Activated CD4-positive, alpha-beta T cell treated with anti-CD3 and anti-CD28 coated beads for 36 hours (primary cell): ENCODE measurements at regions not wholly inside any gene's neighbourhood (a gene's known extent, or its start where the extent isn't known, plus 50 kb on each side); places are given as distances from the start of the nearest gene placed in this dataset.
"Not testable (repeated sequence)": the region's sequence is repeated elsewhere in the genome, so short reads cannot be mapped to it uniquely, and the experiment has no call there.

ENCODE experiments used
- ATAC-seq: fragments of 200-7000 bp; cut with Tn5 transposase; one replicate; pipeline ENCODE4 v1.10.0; 2021; ENCODE audit warnings: mild to moderate bottlenecking, moderate library complexity
- CTCF ChIA-PET: fragments of 350-600 bp; sonication (Branson Sonifier 250); formaldehyde crosslinking; loops from one replicate; lab custom pipeline; 2021; ENCODE audit warnings: antibody characterized with exemption; lab: Charles Lee
- POLR2A ChIA-PET: fragments of 350-600 bp; sonication (Branson Sonifier 250); formaldehyde crosslinking; loops from one replicate; lab custom pipeline; 2021; ENCODE audit warnings: antibody characterized with exemption, inconsistent platforms; lab: Charles Lee
- DNase-seq: peaks from one replicate; pipeline ENCODE4 v3.0.0-alpha.2; 2020
- H3K27ac Mint-ChIP-seq: one replicate; pipeline ENCODE4 v1.8.0; 2021; ENCODE audit warnings: mixed read lengths
- H3K27me3 Mint-ChIP-seq: one replicate; pipeline ENCODE4 v1.8.0; 2021; ENCODE audit warnings: mixed read lengths
- H3K36me3 Mint-ChIP-seq: one replicate; pipeline ENCODE4 v1.8.0; 2021; ENCODE audit warnings: low read depth, mixed read lengths
- H3K4me1 Mint-ChIP-seq: one replicate; pipeline ENCODE4 v1.8.0; 2021; ENCODE audit warnings: mixed read lengths
- H3K4me3 Mint-ChIP-seq: one replicate; pipeline ENCODE4 v1.8.0; 2021; ENCODE audit warnings: mild to moderate bottlenecking, moderate library complexity, mixed read lengths
- H3K9me3 Mint-ChIP-seq: one replicate; pipeline ENCODE4 v1.8.0; 2021; ENCODE audit warnings: low read depth, mixed read lengths
- intact Hi-C, 2 experiments: fragments of 100-400 bp; cut with DNase I in 1 of 2; cut with micrococcal nuclease in 1 of 2; formaldehyde crosslinking; loops; one replicate each; pipeline versions ENCODE4 v1.14.2 to v1.15.1; 2022 to 2024; cut with DNase I, micrococcal nuclease

GRCh38 chr21:28032652-28033051 lies 960.0 kb downstream of the LTN1 start:
- H3K4me3 Mint-ChIP-seq, H3K27me3 Mint-ChIP-seq, CTCF ChIA-PET, ATAC-seq, POLR2A ChIA-PET, H3K27ac Mint-ChIP-seq, intact Hi-C loops, H3K36me3 Mint-ChIP-seq, H3K4me1 Mint-ChIP-seq, DNase-seq: not testable (repeated sequence)
- peaks cover 16% of the 10 kb centered on the region for H3K9me3 Mint-ChIP-seq

- H3K36me3 Mint-ChIP-seq, H3K4me3 Mint-ChIP-seq, POLR2A ChIA-PET, CTCF ChIA-PET, DNase-seq, ATAC-seq, intact Hi-C loops, H3K27me3 Mint-ChIP-seq, H3K4me1 Mint-ChIP-seq, H3K27ac Mint-ChIP-seq: not testable (repeated sequence)
- H3K9me3 Mint-ChIP-seq = peaks cover 16% of the 10 kb centered on the region
These were observed 961.6 kb downstream of the LTN1 start for GRCh38 chr21:28031066-28031465.

GRCh38 chr21:28025111-28025510 lies 967.6 kb downstream of the LTN1 start:
- Mint-ChIP-seq H3K27me3 (no peaks in the 10 kb centered on the region), H3K36me3 (no peaks in the 10 kb centered on the region), H3K27ac (no peak overlapping the region), H3K4me1 (no peaks in the 10 kb centered on the region), H3K4me3 (no peak overlapping the region), H3K9me3 (no peaks in the 10 kb centered on the region)
- DNase-seq = no peak
- ATAC-seq = no peak
- ChIA-PET POLR2A (no interaction called here), CTCF (no interaction called here)
- intact Hi-C loops = no loop called here

- ATAC-seq = no peak
- Mint-ChIP-seq H3K36me3 (no peaks in the 10 kb centered on the region), H3K27me3 (no peaks in the 10 kb centered on the region), H3K4me1 (no peaks in the 10 kb centered on the region), H3K27ac (no peak overlapping the region), H3K9me3 (no peaks in the 10 kb centered on the region), H3K4me3 (no peak overlapping the region)
- POLR2A ChIA-PET = interaction anchor here (0.7 kb wide), 1 partner anchor 81 kb away, joined by 3 read pairs; no protein-coding TSS in a partner anchor
- CTCF ChIA-PET = interaction anchor here (0.6 kb wide), 1 partner anchor 195 kb away, joined by 3 read pairs; no protein-coding TSS in a partner anchor
- intact Hi-C loops = no loop called here
- no peak for DNase-seq
These were observed 973.7 kb downstream of the LTN1 start for GRCh38 chr21:28018741-28019669.

GRCh38 chr21:28018213-28018612 lies 974.5 kb downstream of the LTN1 start:
- Mint-ChIP-seq H3K27ac (no peak overlapping the region), H3K9me3 (no peaks in the 10 kb centered on the region), H3K4me1 (no peaks in the 10 kb centered on the region), H3K36me3 (no peaks in the 10 kb centered on the region), H3K4me3 (no peak overlapping the region), H3K27me3 (no peaks in the 10 kb centered on the region)
- intact Hi-C loops = no loop called here
- DNase-seq (no peak), ATAC-seq (no peak)
- POLR2A ChIA-PET = interaction anchor here (0.7 kb wide), 1 partner anchor 80 kb away, joined by 3 read pairs; no protein-coding TSS in a partner anchor
- CTCF ChIA-PET = no interaction called here

GRCh38 chr21:28016571-28016970 lies 976.1 kb downstream of the LTN1 start:
- ChIA-PET POLR2A (no interaction called here), CTCF (no interaction called here)
- H3K27ac Mint-ChIP-seq = no peak overlapping the region
- no peaks in the 10 kb centered on the region for H3K36me3 Mint-ChIP-seq
- no peaks in the 10 kb centered on the region for H3K9me3 Mint-ChIP-seq
- intact Hi-C loops = no loop called here
- no peak overlapping the region for H3K4me3 Mint-ChIP-seq
- no peaks in the 10 kb centered on the region for H3K4me1 Mint-ChIP-seq
- no peaks in the 10 kb centered on the region for H3K27me3 Mint-ChIP-seq
- DNase-seq = no peak
- no peak for ATAC-seq

GRCh38 chr21:28013123-28013522 lies 979.6 kb downstream of the LTN1 start:
- H3K4me1 Mint-ChIP-seq, CTCF ChIA-PET, H3K27ac Mint-ChIP-seq, ATAC-seq, H3K4me3 Mint-ChIP-seq, POLR2A ChIA-PET, H3K9me3 Mint-ChIP-seq, DNase-seq, H3K27me3 Mint-ChIP-seq, H3K36me3 Mint-ChIP-seq, intact Hi-C loops: not testable (repeated sequence)

- CTCF ChIA-PET, ATAC-seq, H3K9me3 Mint-ChIP-seq, H3K27me3 Mint-ChIP-seq, intact Hi-C loops, H3K4me3 Mint-ChIP-seq, DNase-seq, POLR2A ChIA-PET, H3K27ac Mint-ChIP-seq, H3K36me3 Mint-ChIP-seq, H3K4me1 Mint-ChIP-seq: not testable (repeated sequence)
These were observed 980.7 kb downstream of the LTN1 start for GRCh38 chr21:28011970-28012369.

GRCh38 chr21:28008245-28008644 lies 984.4 kb downstream of the LTN1 start:
- intact Hi-C loops, ATAC-seq, H3K4me3 Mint-ChIP-seq, H3K36me3 Mint-ChIP-seq, DNase-seq, H3K4me1 Mint-ChIP-seq, POLR2A ChIA-PET, H3K27ac Mint-ChIP-seq, CTCF ChIA-PET, H3K27me3 Mint-ChIP-seq, H3K9me3 Mint-ChIP-seq: not testable (repeated sequence)

GRCh38 chr21:28003627-28004026 lies 989.0 kb downstream of the LTN1 start:
- intact Hi-C loops, POLR2A ChIA-PET, H3K9me3 Mint-ChIP-seq, H3K4me1 Mint-ChIP-seq, H3K4me3 Mint-ChIP-seq, H3K36me3 Mint-ChIP-seq, CTCF ChIA-PET, ATAC-seq, DNase-seq, H3K27me3 Mint-ChIP-seq, H3K27ac Mint-ChIP-seq: not testable (repeated sequence)

- POLR2A ChIA-PET, intact Hi-C loops, H3K4me1 Mint-ChIP-seq, H3K9me3 Mint-ChIP-seq, DNase-seq, H3K27me3 Mint-ChIP-seq, ATAC-seq, H3K36me3 Mint-ChIP-seq, H3K27ac Mint-ChIP-seq, CTCF ChIA-PET, H3K4me3 Mint-ChIP-seq: not testable (repeated sequence)
These were observed 995.8 kb downstream of the LTN1 start for GRCh38 chr21:27996906-27997305.

GRCh38 chr21:27984663-27985325 lies 1007.9 kb downstream of the LTN1 start:
- H3K27me3 Mint-ChIP-seq, intact Hi-C loops, CTCF ChIA-PET, H3K9me3 Mint-ChIP-seq, DNase-seq, POLR2A ChIA-PET, H3K4me1 Mint-ChIP-seq, ATAC-seq, H3K27ac Mint-ChIP-seq, H3K36me3 Mint-ChIP-seq, H3K4me3 Mint-ChIP-seq: not testable (repeated sequence)
